Right kidney (tissue), 1 donor: ENCODE measurements at regions not wholly inside any gene's neighbourhood (a gene's known extent, or its start where the extent isn't known, plus 50 kb on each side); places are given as distances from the start of the nearest gene placed in this dataset.

Experiments
- DNase-seq: peaks from one replicate; pipeline ENCODE4 v3.0.0-alpha.2; 2016

GRCh38 chr13:106233134-106233735, 302.2 kb downstream of the EFNB2 start:
- no peak for DNase-seq

GRCh38 chr13:106232681-106233080, 302.8 kb downstream of the EFNB2 start:
- DNase-seq: no peak

- DNase-seq: no peak
Observed at GRCh38 chr13:106230450-106230849, 305.0 kb downstream of the EFNB2 start.

GRCh38 chr13:106225126-106225525, 310.3 kb downstream of the EFNB2 start:
- no peak for DNase-seq

GRCh38 chr13:106220211-106220610, 315.3 kb downstream of the EFNB2 start:
- no peak for DNase-seq

GRCh38 chr13:106213028-106213757, 322.3 kb downstream of the EFNB2 start:
- DNase-seq: no peak

GRCh38 chr13:106212386-106213010, 323.0 kb downstream of the EFNB2 start:
- DNase-seq: no peak

GRCh38 chr13:106210324-106210723, 325.1 kb downstream of the EFNB2 start:
- no peak for DNase-seq

GRCh38 chr13:106205871-106206270, 329.6 kb downstream of the EFNB2 start:
- no peak for DNase-seq

GRCh38 chr13:106197496-106197895, 338.0 kb downstream of the EFNB2 start:
- DNase-seq: no peak

GRCh38 chr13:106187501-106188095, 347.9 kb downstream of the EFNB2 start:
- no peak for DNase-seq

GRCh38 chr13:106187101-106187500, 348.4 kb downstream of the EFNB2 start:
- no peak for DNase-seq

- DNase-seq: no peak
Observed at GRCh38 chr13:106186366-106187030, 349.0 kb downstream of the EFNB2 start.

- no peak for DNase-seq
Observed at GRCh38 chr13:106184790-106185189, 350.7 kb downstream of the EFNB2 start.

GRCh38 chr13:106183410-106184065, 351.9 kb downstream of the EFNB2 start:
- peak; percentile 51 for DNase-seq

GRCh38 chr13:106182404-106182803, 353.1 kb downstream of the EFNB2 start:
- DNase-seq: no peak

- DNase-seq: no peak
Observed at GRCh38 chr13:106178816-106179215, 356.6 kb downstream of the EFNB2 start.

- DNase-seq: no peak
Observed at GRCh38 chr13:106177146-106177545, 358.3 kb downstream of the EFNB2 start.

- DNase-seq: no peak
Observed at GRCh38 chr13:106176117-106176516, 359.3 kb downstream of the EFNB2 start.

GRCh38 chr13:106173891-106174610, 361.4 kb downstream of the EFNB2 start:
- no peak for DNase-seq

- DNase-seq: peak; percentile 46
Observed at GRCh38 chr13:106173346-106173745, 362.1 kb downstream of the EFNB2 start.
